Lower lobe of right lung (tissue), 2 donors: ENCODE measurements at regions not wholly inside any gene's neighbourhood (a gene's known extent, or its start where the extent isn't known, plus 50 kb on each side); places are given as distances from the start of the nearest gene placed in this dataset.

Experiments
- ATAC-seq, 2 donors: fragments of 200-7000 bp; cut with Tn5 transposase; one replicate each; pipeline ENCODE4 v1.9.1; 2020 to 2022; ENCODE audit warnings: mild to moderate bottlenecking in 2 of 2, moderate library complexity in 2 of 2
- DNase-seq: peaks from one replicate; pipeline ENCODE4 v3.0.0-alpha.2; 2020
- H3K27ac ChIP-seq: fragments of 200-600 bp; one replicate; pipeline ENCODE4 v1.8.0; 2022
- H3K27me3 ChIP-seq: fragments of 200-600 bp; one replicate; pipeline ENCODE4 v1.8.0; 2022; ENCODE audit warnings: low read depth
- H3K36me3 ChIP-seq: fragments of 200-600 bp; one replicate; pipeline ENCODE4 v1.8.0; 2022; ENCODE audit warnings: mild to moderate bottlenecking
- H3K4me1 ChIP-seq: fragments of 200-600 bp; one replicate; pipeline ENCODE4 v1.8.0; 2022
- H3K4me3 ChIP-seq: fragments of 200-600 bp; one replicate; pipeline ENCODE4 v1.8.0; 2022; ENCODE audit warnings: mild to moderate bottlenecking
- H3K9me3 ChIP-seq: fragments of 200-600 bp; one replicate; pipeline ENCODE4 v1.8.0; 2022
- CTCF ChIP-seq: fragments of 200-600 bp; IDR thresholded peaks from one replicate; pipeline ENCODE4 v1.8.0; 2022; ENCODE audit warnings: antibody characterized with exemption, mild to moderate bottlenecking
- intact Hi-C: fragments of 100-400 bp; cut with DNase I; formaldehyde crosslinking; loops from one replicate; pipeline ENCODE4 v1.11.0; 2022
- donor health status: DM: no; HTN: yes; CAD: no; lungs with severe emphysema.

DNA sequence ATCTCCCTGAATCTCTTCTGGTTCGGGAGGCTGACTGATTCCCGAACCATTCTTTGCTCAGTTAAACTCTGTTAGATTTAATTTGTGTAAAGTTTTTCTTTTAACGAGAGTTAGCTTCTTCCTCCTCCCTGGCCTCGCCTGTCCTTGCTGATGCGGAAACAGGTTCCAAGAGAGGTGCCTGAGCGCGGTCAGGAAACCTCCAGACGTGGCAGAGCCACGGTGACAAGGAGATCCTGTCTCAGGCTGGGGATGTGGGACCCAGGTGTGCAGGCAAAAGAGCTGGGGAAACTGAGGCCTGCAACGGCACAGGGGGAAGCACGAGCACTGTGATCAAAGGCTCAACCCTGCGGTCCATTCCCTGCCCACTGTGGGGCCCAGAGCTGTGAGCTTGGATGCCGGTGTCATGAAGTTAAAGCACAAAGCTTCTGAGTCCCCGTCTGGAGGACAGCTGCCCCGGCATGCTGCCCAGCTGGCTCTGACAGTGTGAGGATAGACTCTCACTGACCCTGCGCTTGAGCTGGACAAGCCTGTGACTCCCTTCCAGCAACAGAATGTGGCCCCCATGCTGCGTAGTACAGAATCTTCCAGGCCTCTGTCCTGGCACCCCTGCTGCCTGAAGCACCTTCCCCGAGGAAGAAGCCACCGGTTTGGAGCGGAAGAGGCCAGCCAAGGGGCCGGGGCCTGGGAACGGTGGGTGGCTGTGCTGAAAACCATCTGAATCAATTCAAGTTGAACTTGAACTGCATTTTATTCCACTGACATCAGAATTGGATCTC is 960.6 kb downstream of the BRD1 start:
- ATAC-seq, result peak in 1 of 2 donors; percentile 24
- Histone ChIP-seq H3K36me3 (no peaks in the 10 kb centered on the region), H3K4me3 (no peak overlapping the region), H3K9me3 (no peaks in the 10 kb centered on the region), H3K4me1 (no peaks in the 10 kb centered on the region), H3K27me3 (peaks cover 18% of the 10 kb centered on the region), H3K27ac (no peak overlapping the region)
- intact Hi-C loops, result no loop called here
- DNase-seq, result peak; percentile 29
- no peak for TF ChIP-seq CTCF

DNA sequence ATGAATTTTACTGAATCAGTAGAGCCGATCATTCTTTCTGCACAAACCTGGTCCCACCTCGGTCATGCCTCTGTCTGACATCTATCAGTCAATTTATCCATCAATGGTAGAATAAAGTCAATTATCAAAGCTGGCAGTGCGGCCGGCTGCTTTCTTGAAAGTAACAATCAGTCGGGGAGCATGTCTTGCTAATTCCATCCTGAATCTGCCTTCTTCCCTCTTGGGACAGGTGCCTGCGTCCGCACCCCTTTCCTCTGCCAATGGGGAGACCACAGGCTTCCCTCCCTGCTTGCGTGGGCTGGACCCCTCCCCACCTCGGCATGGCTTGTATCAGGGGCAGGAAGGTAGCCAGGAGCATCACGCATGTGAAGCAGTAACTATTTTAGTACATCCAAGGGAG is 962.9 kb downstream of the BRD1 start:
- Histone ChIP-seq H3K9me3 (no peaks in the 10 kb centered on the region), H3K27me3 (peaks cover 12% of the 10 kb centered on the region), H3K36me3 (no peaks in the 10 kb centered on the region), H3K4me1 (no peaks in the 10 kb centered on the region), H3K27ac (no peak overlapping the region), H3K4me3 (no peak overlapping the region)
- TF ChIP-seq CTCF, result no peak
- intact Hi-C loops, result no loop called here
- DNase-seq (peak; percentile 14), ATAC-seq (no peak)

DNA sequence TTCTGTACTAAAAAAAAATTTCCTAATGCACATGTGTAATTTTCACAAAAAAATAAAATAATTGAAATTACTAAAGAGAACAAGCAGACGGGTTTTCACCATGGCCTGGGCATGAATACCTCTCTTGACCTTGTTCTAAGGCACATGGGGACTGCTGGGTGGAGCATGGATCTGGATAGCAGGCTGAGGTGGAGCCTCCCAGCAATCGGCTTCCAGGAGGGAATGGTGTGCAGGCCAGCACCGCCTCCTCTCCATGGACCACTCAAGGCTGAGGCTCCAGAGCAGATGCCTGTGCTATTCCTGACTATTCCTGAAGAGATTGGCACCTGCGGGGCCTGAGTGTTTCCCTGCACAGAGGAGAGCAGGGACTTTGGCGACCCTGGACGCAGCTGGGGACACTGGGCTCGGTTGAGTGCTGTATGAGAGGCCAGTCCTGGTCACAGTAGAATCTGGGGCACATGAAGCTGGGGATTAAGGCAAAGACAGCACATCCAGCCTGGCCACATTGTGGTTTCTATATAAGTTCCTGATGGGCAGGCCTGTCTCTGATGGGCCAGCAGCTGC is 963.6 kb downstream of the BRD1 start:
- ATAC-seq, result no peak
- intact Hi-C loops, result no loop called here

DNA sequence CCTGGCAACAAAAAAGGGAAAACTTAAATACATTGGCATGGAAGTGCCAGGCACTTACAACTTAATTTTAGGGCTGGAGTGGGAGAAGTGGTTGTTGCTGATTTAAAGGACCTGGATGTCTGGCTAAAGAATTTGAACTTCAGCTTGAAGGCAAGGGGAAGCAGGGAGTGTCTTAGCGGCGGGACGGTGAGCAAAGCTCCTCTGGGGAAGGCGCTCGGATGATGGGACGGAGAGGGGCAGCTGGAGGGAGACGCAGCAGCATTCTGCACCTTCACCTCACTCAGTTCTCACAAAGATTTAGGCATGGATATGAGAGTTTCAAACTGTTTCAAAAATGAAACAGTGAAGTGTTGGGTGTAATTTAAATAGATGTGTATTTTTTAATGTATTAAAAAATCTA is 967.1 kb downstream of the BRD1 start:
- Histone ChIP-seq H3K4me3 (no peak overlapping the region), H3K27me3 (peaks cover 4% of the 10 kb centered on the region), H3K9me3 (no peaks in the 10 kb centered on the region), H3K4me1 (no peaks in the 10 kb centered on the region), H3K27ac (no peak overlapping the region), H3K36me3 (no peaks in the 10 kb centered on the region)
- intact Hi-C loops, result no loop called here
- DNase-seq (no peak), ATAC-seq (no peak)
- TF ChIP-seq CTCF, result no peak

More for the DNA sequence above, 963.6 kb downstream of the BRD1 start:
- Histone ChIP-seq H3K36me3 (no peaks in the 10 kb centered on the region), H3K9me3 (no peaks in the 10 kb centered on the region), H3K27ac (no peak overlapping the region), H3K4me3 (no peak overlapping the region), H3K4me1 (no peaks in the 10 kb centered on the region), H3K27me3 (peaks cover 12% of the 10 kb centered on the region)
- no peak for TF ChIP-seq CTCF
- DNase-seq, result no peak

- Histone ChIP-seq H3K4me3 (no peak overlapping the region), H3K9me3 (no peaks in the 10 kb centered on the region), H3K4me1 (no peaks in the 10 kb centered on the region), H3K36me3 (no peaks in the 10 kb centered on the region), H3K27me3 (no peaks in the 10 kb centered on the region), H3K27ac (no peak overlapping the region)
- intact Hi-C loops, result no loop called here
- DNase-seq (no peak), ATAC-seq (no peak)
- no peak for TF ChIP-seq CTCF
Measured at GRCh38 chr22:48858856-48859255, 968.8 kb downstream of the BRD1 start.
